ENCODE measurements at regions not wholly inside any gene's neighbourhood (a gene's known extent, or its start where the extent isn't known, plus 50 kb on each side); places are given as distances from the start of the nearest gene placed in this dataset.

- POLR2A ChIA-PET: no interaction called here
- H3K4me3 Mint-ChIP-seq (ENCODE audit: unreplicated experiment): no peak overlapping the region
- Histone ChIP-seq H3K36me3 (ENCODE audit: control insufficient read depth, insufficient read depth, low read length) (no peaks in the 10 kb centered on the region), H3K4me3 (ENCODE audit: low read depth, low read length) (no peak overlapping the region), H3K9me3 (no peaks in the 10 kb centered on the region; the same call in 1 of the 2 replicates), H3K27me3 (replicated peaks; ENCODE audit: control insufficient read depth, insufficient read depth, low read length) (no peaks in the 10 kb centered on the region), H3K4me1 (no peaks in the 10 kb centered on the region)
- H3K27me3 Mint-ChIP-seq (ENCODE audit: insufficient read depth, unreplicated experiment): peaks cover 4% of the 10 kb centered on the region
- H3K27ac Mint-ChIP-seq (ENCODE audit: unreplicated experiment): no peak overlapping the region
- H3K4me1 Mint-ChIP-seq (ENCODE audit: low read depth, unreplicated experiment): no peaks in the 10 kb centered on the region
- CTCF ChIA-PET: no interaction called here
- DNase-seq: no peak
- intact Hi-C loops (cut with micrococcal nuclease; ENCODE audit: unreplicated experiment): no loop called here
- H3K36me3 Mint-ChIP-seq (ENCODE audit: insufficient read depth, unreplicated experiment): no peaks in the 10 kb centered on the region
- no peaks in the 10 kb centered on the region for H3K9me3 Mint-ChIP-seq (ENCODE audit: unreplicated experiment)
- TF ChIP-seq CTCF (IDR thresholded peaks at IDR 0.05; ENCODE audit: insufficient read depth in 1 of 2, low read depth in 1 of 2, low read length in 1 of 2, severe bottlenecking in 1 of 2, unreplicated experiment in 1 of 2): no peak
- no TSS peak for BruUV-seq (replicated peaks)
These were observed 715.8 kb upstream of the SOX11 start for GRCh38 chr2:4976407-4976806.

GRCh38 chr2:4979111-4979510 lies 713.1 kb upstream of the SOX11 start:
- no peak overlapping the region for H3K4me3 Mint-ChIP-seq (ENCODE audit: unreplicated experiment)
- H3K27me3 Mint-ChIP-seq (ENCODE audit: insufficient read depth, unreplicated experiment): peaks cover 4% of the 10 kb centered on the region
- no peak overlapping the region for H3K27ac Mint-ChIP-seq (ENCODE audit: unreplicated experiment)
- Histone ChIP-seq H3K9me3 (no peaks in the 10 kb centered on the region; the same call in 1 of the 2 replicates), H3K4me3 (ENCODE audit: low read depth, low read length) (no peak overlapping the region), H3K36me3 (ENCODE audit: control insufficient read depth, insufficient read depth, low read length) (no peaks in the 10 kb centered on the region), H3K27me3 (replicated peaks; ENCODE audit: control insufficient read depth, insufficient read depth, low read length) (no peaks in the 10 kb centered on the region), H3K4me1 (no peaks in the 10 kb centered on the region)
- DNase-seq: no peak
- CTCF ChIA-PET: no interaction called here
- POLR2A ChIA-PET: no interaction called here
- no peaks in the 10 kb centered on the region for H3K36me3 Mint-ChIP-seq (ENCODE audit: insufficient read depth, unreplicated experiment)
- intact Hi-C loops (cut with micrococcal nuclease; ENCODE audit: unreplicated experiment): no loop called here
- no peaks in the 10 kb centered on the region for H3K9me3 Mint-ChIP-seq (ENCODE audit: unreplicated experiment)
- H3K4me1 Mint-ChIP-seq (ENCODE audit: low read depth, unreplicated experiment): no peaks in the 10 kb centered on the region
- BruUV-seq (replicated peaks): no TSS peak
- TF ChIP-seq CTCF (IDR thresholded peaks at IDR 0.05; ENCODE audit: insufficient read depth in 1 of 2, low read depth in 1 of 2, low read length in 1 of 2, severe bottlenecking in 1 of 2, unreplicated experiment in 1 of 2): no peak

GRCh38 chr2:4980995-4981394 lies 711.2 kb upstream of the SOX11 start:
- POLR2A ChIA-PET: no interaction called here
- H3K36me3 ChIP-seq (ENCODE audit: control insufficient read depth, insufficient read depth, low read length): no peaks in the 10 kb centered on the region
- no peak overlapping the region for H3K4me3 ChIP-seq (ENCODE audit: low read depth, low read length)
- no TSS peak for BruUV-seq (replicated peaks)
- CTCF ChIA-PET: no interaction called here
- no peaks in the 10 kb centered on the region for H3K9me3 ChIP-seq
- no peak overlapping the region for H3K4me3 Mint-ChIP-seq (ENCODE audit: unreplicated experiment)
- H3K9me3 Mint-ChIP-seq (ENCODE audit: unreplicated experiment): no peaks in the 10 kb centered on the region
- TF ChIP-seq CTCF (IDR thresholded peaks at IDR 0.05; ENCODE audit: insufficient read depth in 1 of 2, low read depth in 1 of 2, low read length in 1 of 2, severe bottlenecking in 1 of 2, unreplicated experiment in 1 of 2): no peak
- no peaks in the 10 kb centered on the region for H3K27me3 ChIP-seq (replicated peaks; ENCODE audit: control insufficient read depth, insufficient read depth, low read length)
- peaks cover 7% of the 10 kb centered on the region for H3K27me3 Mint-ChIP-seq (ENCODE audit: insufficient read depth, unreplicated experiment)
- intact Hi-C loops (cut with micrococcal nuclease; ENCODE audit: unreplicated experiment): no loop called here
- H3K36me3 Mint-ChIP-seq (ENCODE audit: insufficient read depth, unreplicated experiment): no peaks in the 10 kb centered on the region
- no peaks in the 10 kb centered on the region for H3K4me1 Mint-ChIP-seq (ENCODE audit: low read depth, unreplicated experiment)
- H3K27ac Mint-ChIP-seq (ENCODE audit: unreplicated experiment): no peak overlapping the region
- H3K4me1 ChIP-seq: no peaks in the 10 kb centered on the region
- DNase-seq: no peak

All from Caco-2 (cell line).